NCI-H748 treated with DMSO at 0.1 percent for 48 hours (cell line): ENCODE measurements at regions not wholly inside any gene's neighbourhood (a gene's known extent, or its start where the extent isn't known, plus 50 kb on each side); places are given as distances from the start of the nearest gene placed in this dataset.
A peak's percentile ranks its signal among the peaks of the same experiment; 100 is the strongest.
"Not testable (repeated sequence)": the region's sequence is repeated elsewhere in the genome, so short reads cannot be mapped to it uniquely, and the experiment has no call there.

Experiments used
- DNase-seq: peaks from one replicate; lab custom pipeline; 2025; lab: John Stamatoyannopoulos, UW

DNA sequence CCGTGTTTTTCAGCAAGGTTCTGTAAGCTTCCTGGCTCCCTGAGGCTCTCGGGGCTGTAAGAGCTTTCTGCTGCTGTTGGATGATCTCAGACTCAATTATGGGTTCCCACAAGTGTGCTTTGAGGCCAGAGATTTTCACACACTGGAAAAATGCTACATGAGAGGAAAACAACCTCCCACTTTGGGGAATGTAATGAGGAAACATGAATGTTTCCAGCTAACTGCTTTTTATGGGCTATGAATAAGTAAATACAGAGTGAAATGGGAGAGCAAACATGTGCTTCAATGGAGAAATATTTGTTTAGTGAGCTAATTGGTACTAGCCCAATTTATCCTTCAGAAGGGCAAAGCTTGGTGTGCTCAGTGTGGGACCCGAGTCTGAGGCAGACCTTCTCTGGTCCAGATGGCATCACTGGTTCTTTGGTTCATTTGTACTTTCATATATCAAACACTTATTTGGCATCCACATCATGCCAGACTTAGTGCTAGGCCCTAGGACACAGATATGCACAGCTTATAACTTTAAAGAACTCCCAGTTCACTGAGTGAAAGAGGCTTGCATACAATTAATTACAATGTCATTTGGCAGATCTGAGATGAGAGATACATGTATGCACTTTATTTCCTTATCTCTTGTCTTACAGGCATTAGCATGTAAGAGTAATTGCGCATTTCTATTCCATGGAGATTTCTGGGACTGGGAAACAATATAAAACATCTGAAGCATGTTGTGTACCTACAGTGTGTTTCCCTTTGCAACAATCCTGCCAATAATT is 248.8 kb downstream of the RDH14 start:
- peak; percentile 89 for DNase-seq

DNA sequence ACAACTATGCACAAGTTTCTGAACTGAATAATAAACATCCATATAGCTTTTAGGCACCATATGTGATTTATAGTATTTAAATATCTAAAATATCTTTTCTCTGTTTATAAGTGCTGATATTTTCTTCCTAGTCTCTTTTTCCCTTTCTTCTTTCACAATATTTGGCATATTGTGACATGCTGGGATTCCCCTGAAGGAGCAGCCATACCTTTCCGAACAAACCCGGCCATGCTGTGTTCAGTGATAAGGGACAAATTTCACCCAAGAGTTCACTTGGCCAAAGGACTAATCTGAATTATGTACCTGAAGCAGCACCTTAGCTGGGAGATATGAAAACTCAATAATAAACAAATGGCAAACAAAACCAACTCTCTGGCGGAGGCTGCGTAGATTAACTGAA is 250.8 kb downstream of the RDH14 start:
- DNase-seq = no peak

DNA sequence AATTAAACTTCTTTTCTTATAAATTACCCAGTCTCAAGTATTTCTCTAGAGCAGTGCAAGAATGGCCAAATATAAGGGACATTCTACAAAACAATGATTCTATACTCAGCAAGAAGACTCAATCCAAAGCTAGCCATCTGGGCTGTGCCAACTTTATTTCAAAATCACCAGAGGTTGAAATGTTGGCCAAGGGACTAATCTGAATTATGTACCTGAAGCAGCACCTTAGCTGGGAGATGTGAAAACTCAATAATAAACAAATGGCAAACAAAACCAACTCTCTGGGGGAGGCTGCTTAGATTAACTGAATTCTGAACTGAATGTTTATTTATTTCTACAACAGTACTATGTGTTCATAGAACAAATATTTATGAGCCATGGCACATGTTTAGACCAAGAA is 251.3 kb downstream of the RDH14 start:
- DNase-seq = no peak

DNA sequence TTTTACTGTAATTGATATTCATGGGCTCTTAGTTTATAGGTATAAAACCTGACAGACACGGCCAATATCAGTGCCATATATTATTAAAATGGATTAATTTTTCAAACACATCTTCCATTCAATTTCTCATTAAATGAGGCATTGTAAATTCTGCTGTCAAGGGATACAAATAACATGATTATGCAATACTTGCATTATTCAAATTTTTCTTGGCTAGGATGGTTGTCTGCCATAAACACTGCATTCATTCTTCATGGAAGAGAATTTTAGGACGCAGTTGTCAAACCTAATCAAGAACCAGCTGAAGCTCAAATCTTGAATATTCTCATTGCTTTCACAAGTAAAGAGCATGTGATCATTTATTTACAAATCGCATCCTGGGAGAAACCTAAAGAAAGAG is 255.6 kb downstream of the RDH14 start:
- DNase-seq = no peak

DNA sequence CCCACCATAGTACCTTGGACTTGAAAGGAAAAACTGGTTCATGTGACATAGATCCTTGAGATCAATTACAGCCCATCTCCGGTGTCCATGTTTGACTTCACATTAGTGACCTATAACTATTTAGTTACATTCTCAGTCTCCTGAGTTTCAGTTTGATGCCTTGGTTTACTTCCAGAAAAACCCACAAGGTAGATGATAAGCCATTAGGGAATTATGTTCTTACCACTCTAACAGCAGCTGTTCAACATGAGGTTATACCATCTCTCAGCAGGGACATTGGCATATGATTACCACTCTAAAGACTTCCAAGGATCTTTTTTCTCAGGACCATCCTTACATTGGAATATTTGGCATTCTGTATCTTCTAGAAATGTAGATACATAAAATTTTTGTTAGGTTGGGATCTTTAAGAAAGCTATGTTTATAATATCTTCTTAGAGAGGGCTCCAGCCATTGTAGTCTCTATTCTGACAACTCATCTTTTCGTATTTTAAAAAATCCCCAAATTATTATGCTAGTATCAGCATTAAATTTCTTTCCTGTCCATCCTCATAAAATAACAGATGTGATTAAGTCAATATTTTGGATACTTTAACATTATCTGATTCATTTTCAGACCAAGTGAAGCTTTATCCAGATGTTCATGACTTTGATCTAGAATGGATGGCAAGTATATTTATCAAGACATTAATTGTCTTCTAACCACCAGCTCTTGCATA is 258.9 kb downstream of the RDH14 start:
- no peak for DNase-seq

DNA sequence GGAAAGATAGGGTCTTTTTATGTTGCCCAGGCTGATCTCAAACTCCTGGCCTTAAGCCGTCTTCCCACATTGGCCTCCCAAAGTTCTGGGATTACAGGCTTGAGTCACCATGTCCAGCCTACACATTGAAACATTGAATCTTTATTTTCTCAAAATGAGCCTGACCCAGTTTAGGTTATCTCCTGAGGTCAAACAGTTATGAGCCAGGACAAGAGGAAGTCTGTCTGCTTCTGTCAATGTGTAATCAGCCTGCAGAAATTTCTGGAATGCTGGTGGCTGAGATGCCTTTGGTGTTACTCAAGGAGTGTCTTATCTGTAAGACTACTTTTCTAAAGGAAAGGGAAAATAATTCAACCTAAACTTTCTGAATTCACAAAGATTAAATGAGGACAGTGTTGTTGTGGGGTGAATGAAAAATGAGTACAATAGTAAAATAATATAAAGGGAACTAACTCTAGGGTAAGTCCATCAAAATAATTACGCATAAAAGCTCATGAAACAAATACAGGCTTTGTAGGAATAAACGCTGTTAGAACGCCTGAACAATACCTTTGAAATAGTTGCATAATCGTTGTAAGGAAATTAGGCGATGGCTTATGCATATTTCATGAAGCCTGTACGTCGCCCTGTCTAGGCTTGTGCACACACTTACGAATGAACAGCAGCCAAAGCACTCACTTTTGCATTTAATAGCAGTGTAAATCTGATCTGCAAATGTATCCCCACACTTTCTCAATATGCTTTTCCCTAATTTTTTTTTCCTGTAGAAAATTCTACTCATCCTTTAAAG is 260.8 kb downstream of the RDH14 start:
- DNase-seq = no peak

DNA sequence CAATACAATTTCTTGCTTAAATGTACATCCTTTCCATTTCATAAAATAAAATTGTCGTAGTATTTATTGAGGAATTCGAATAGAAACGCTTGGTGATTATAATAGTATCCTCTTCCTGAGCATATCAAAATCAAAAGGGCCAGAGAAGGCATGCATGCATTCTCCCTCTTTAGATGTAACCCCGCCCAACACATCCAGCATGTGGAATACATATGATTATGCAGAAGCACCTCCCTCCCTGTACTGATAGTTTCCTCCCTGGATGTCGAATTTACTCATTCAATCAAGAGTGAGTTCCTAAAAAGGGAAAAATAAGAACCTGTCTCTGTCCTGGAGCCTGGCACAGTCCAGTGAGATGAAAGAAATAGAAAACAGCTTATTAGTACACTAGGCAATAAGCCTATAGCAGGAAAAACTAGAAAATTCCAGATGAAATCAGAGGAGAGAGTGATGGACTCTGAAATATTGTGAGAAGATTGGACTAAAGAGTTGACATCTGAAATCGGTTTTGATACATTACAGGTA is 262.9 kb downstream of the RDH14 start:
- DNase-seq = no peak

DNA sequence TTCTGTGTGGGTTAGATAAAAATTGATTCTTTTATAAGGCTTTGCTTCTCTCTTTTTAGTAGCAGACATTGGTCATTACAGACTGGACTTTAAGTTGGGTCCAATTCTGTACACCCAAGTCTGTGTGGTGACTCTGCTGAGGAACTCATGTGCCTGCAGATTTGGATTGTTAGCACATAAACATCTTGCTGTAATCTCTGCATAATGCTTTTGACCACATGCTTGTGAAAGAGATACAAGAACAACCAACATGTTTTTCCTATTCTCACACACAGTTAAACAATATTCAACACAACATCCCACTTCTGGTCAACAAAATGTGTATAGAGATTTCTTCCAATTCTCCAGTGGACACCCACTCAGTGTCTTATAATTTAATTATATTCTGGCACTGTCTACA is 270.1 kb downstream of the RDH14 start:
- DNase-seq = no peak

DNA sequence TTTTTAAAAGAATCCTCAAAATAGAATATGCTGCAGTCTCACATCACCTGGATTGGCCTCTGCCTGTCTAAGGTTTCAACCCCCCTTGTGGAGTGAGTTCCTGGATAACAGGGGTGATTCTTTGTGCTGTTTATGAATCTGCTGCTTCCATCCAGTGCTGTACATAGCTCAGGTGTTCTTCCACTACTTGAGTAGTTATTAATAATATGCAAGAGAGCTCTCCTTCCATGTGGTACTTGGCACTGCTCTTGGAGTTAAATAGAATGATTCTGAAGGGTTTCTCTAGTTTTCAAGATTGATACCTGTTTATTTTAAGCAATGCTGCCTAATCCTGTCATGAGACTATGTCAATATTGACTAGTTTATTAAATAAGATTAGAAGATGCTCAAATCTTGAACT is 273.6 kb downstream of the RDH14 start:
- DNase-seq = no peak

DNA sequence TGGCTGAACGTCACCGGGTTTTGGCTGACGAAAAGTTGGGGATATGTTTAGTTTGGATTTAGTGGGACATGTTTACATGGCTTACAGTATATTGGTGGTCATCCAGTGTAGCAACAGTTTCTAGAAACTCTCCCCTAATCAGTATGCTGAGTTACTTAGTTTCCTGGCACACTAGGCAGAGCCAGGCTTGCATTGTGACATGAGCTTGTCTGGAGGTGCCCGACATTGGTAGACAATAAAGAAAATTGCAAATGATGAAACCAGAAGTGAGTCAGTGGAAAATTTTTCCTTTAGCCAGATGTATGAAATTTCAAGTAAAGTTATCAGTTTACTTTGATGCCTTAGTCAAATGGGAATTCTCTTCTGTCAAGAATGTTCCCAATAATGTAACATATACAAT is 276.1 kb downstream of the RDH14 start:
- DNase-seq = no peak

DNA sequence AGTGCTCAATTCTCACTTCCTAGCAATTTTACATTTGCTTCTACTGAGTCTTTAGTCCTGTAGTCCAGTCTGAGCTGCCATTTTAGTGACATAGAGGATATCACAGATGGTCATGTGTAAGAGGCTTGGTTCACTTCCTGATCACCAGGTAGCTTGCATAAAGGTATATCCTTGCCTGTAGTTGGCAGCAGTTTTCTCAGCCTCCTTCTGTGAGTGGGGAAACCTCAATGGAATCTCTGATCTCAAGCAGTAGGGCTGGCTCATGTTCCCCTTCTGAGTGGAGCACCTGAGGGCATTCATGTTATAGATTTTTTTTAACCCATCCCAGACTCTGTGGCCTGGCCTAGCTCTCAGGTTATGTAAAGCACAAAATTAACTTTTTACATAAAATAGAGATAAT is 278.4 kb downstream of the RDH14 start:
- no peak for DNase-seq

DNA sequence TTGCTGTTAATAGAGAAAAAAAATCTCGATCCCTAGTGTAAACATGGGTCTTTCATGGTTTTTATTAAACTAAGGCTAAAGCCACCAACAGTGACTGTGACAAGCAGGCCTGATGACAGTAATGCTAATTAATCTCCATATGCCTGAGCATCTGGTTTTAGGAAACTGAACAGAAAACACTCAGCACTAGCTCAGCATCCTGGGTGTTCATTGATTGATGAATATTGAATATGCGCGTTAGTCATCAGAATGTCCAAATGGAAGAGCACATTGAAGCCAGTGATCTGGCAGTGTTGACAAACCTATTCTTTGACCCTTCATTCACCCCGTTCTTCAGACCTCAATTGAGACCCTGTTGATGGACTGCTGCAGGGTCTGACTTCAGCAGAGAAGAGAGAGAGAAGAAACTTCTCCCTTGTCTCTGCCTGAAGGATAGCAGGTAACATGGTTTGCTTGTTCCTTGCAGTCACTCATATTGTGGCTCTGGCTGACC is 283.8 kb downstream of the RDH14 start:
- DNase-seq = no peak

DNA sequence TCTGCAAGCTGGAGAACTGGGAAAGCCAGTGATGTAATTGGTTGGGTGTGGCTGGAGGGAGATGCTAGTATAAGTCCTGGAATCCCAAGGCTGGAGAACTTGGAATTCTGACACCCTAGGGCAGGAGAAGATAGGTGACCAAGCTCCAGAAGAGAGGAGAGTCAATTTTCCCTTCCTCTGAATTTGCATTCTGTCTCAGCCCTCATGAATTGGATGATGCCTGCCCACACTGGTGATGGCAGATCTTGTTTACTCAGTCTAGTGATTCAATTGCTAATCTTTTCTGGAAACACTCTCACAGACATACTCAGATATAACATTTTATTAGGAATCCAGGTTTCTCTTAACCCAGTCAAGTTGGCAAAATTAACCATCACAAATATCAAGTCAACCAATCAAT is 287.2 kb downstream of the RDH14 start:
- no peak for DNase-seq

DNA sequence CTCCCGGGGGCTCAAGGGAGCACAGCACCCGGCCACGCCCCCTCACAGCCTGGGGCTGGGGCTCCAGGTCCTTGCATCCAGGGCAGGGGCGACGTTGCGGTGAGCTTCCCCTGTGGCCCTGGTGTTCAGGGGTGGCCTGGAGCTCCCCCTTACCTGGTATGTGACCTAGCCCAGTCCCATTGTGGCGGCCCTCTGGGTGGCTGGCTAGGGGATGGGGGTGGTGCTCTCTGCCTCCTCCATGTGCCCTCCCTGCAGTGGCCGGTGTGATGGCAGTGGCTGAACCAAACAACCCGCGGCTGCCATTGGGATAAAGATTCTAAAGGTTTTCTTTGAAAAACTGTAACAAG is 288.3 kb downstream of the RDH14 start:
- no peak for DNase-seq

DNA sequence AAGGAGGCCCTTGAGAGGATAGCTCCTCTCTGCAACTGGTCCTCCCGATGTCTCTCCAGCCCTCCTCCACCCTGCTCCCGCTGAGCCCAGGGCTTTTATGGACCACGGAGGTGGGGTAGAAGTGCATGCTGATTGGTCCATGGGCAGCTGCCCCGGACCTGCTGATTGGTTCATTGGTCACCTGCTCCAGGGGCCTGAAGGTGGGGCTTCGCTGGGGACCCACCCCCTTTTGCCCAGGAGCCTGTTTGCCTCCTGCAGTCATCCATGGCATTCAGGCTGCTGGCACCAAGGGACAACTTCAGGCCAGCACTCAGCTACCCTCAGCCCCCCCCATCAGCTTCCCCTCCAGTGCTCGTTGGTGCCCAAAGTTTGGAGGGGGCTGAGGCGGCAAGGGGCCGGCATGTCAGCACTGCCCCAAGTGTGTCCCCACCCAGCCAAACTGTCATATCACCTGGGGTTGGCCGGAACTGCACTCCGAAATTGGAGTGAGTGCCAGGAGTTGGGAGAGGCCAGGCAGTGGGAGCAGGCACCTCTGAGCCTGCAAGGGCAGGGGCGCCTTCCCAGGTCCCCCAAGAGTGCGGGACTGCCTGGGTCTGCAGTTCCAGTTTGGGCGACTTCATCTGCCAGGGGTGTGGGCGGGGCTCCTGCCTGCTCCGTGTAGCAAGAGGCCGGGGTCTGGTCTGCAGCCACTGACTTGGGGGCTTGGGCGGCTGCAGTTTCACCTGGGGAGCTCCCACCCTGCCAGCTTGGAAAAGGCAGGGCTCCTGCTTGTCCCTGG is 288.9 kb downstream of the RDH14 start:
- DNase-seq = no peak

DNA sequence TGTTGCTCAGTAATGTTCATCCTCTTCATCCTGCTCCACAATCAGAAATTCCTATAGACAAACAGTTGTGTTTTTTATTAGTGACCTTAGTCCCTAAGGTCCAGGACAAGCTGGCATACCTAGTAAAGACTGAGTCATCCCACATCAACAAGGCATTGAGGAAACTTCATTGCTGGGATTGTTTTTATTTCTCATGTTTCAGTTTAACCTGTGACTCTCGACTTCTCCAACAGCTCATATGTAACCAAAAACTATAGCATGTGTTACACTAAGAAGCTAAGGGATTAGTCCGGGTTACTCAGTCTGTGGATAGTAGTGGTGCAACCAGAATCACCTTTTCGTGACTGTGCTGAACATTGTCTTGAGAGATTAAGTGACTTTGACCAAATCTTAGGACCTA is 292.1 kb downstream of the RDH14 start:
- no peak for DNase-seq

DNA sequence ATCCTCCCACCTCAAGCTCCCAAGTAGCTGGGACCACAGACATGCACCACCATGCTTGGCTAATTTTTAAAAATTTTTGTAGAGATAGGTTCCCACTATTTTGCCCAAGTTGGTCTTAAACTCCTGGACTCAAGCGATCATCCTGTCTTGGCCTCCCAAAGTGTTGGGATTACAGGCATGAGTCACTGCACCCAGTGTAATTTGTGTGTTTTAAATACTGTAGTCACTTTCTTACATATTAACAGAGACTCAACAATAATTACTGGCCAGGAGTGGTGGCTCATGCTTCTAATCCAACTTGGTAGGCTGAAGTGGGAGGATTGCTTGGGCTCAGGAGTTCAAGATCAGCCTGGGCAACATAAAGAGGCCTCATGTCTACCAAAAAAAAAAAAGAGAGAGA is 293.0 kb downstream of the RDH14 start:
- DNase-seq = no peak

DNA sequence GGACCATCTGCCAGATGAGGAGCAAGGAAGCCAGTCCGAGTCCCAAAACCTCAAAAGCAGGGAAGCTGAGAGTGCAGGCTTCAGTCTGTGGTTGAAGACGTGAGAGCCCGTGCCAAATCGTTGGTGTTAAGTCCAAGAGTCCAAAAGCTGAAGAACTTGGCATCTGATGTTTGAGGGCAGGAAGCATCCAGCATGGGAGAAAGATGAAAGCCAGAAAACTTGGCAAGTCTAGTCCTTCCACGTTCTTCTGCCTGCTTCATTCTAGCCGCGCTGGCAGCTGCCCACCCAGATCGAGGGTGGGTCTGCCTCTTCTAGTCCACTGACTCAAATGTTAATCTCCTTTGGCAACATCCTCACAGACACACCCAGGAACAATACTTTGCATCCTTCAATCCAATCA is 293.8 kb downstream of the RDH14 start:
- not testable (repeated sequence) for DNase-seq

DNA sequence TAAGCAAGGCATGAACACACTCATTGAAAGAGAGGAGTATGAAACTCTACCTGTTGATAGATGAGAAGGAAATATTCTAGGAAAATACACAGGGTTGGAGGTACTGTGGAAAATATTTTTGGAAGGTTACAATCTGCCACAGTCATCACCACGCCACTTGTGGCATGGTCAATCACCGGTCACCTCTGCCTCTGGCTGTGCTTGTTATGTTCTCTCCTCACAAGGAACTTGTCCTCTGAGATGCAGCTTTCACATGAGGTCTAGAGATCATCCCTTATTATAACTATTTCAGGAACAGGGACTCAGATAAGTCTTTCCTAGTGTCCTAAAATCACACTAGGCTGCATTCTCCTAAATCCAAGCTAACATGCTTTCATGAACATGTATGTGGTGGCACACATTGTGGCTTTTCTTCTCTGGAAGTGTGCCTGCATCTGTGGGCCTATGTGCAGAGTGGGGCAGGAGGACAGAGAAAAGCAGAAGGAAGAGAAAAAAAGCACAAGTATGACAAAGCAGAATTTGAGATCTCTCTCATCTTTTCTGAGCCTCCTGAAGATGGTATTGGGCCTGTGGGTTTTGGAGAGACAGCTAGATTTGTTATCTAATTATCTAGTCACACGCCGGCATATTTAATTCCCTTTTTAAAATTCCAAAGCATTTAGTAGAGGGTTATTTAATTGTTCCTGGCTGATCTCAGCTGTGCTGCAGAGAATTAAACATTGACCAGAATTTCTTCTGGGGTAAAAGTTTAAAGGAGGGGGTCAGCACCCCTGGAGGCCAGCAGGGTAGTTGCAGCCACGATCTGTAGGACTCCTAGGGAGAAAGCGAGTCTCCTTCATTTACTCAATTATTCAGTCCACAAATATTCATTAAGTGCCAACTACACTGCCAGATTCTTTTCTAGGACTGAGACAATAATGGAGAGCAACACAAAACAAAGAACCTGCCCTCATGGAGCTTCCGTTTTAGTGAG is 294.6 kb downstream of the RDH14 start:
- no peak for DNase-seq

DNA sequence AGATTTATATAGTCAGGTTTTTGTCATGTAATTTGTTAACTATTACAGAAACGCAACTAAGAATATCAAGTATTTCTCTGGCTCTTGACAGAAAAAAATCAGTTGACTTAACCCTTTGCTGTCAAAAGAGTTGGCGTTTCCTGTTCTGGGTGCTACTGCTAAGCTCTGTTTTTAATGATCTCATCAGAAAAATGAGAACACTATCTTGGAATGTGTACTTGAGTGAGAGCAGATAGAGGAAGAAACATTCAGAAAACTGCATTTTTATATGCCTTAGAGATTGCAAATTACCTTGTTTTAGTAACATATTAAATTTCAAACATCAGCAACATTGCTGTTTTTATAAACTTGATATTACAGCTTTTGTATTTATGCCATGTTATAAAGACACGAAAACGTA is 297.9 kb downstream of the RDH14 start:
- no peak for DNase-seq
